OCI-LY1 (cell line): ENCODE measurements at regions not wholly inside any gene's neighbourhood (a gene's known extent, or its start where the extent isn't known, plus 50 kb on each side); places are given as distances from the start of the nearest gene placed in this dataset.

Source experiments
- EZH2 ChIP-seq: fragments of 200-600 bp; sonication (generic), shearing (Covaris generic); IDR thresholded peaks from 2 replicates; pipeline ENCODE4 v1.8.0; 2017; ENCODE audit warnings: borderline replicate concordance, mixed run types, mild to moderate bottlenecking, antibody characterized with exemption, low read length, moderate library complexity, mixed read lengths
- TF ChIP-seq, protein P1 (sequence below): fragments of 200-600 bp; sonication (generic), shearing (Covaris generic); IDR thresholded peaks from 2 replicates; pipeline ENCODE4 v1.5.1; 2017; ENCODE audit warnings: mild to moderate bottlenecking, antibody characterized with exemption, low read length, moderate library complexity, mixed read lengths

DNA sequence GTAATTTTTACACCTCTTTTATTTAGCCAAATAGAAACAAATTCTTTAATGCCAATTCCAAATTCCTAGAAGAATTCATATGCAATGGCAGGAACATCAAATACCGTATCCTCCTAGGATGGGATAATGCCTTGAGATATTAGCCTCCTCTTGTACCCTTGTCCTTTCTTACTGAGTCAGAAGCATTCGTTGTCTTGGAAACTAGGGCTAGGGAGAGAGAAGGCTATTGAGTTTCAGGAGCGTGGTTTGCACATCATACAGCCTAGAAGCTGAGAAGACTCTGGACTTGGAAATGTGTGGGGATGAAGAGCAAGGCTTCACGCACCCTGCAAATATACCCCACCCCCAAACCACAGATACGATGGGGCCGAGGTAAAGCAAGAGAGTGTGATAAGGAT is 300.7 kb downstream of the SP3 start:
- TF ChIP-seq, protein P1, sequence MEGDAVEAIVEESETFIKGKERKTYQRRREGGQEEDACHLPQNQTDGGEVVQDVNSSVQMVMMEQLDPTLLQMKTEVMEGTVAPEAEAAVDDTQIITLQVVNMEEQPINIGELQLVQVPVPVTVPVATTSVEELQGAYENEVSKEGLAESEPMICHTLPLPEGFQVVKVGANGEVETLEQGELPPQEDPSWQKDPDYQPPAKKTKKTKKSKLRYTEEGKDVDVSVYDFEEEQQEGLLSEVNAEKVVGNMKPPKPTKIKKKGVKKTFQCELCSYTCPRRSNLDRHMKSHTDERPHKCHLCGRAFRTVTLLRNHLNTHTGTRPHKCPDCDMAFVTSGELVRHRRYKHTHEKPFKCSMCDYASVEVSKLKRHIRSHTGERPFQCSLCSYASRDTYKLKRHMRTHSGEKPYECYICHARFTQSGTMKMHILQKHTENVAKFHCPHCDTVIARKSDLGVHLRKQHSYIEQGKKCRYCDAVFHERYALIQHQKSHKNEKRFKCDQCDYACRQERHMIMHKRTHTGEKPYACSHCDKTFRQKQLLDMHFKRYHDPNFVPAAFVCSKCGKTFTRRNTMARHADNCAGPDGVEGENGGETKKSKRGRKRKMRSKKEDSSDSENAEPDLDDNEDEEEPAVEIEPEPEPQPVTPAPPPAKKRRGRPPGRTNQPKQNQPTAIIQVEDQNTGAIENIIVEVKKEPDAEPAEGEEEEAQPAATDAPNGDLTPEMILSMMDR: no peak
- TF ChIP-seq EZH2: no peak
